Keratinocyte (primary cell): ENCODE measurements at regions not wholly inside any gene's neighbourhood (a gene's known extent, or its start where the extent isn't known, plus 50 kb on each side); places are given as distances from the start of the nearest gene placed in this dataset.

ENCODE experiments used
- DNase-seq: peaks from one replicate; pipeline ENCODE4 v3.0.0-alpha.2; 2011; ENCODE audit warnings: low read depth, missing footprints, low spot score
- FAIRE-seq: peaks from 2 replicates; lab custom pipeline; 2011; peaks lifted over from hg19 to GRCh38; lab: Jason Lieb, UNC
- H2AFZ ChIP-seq: 2 replicates; pipeline ENCODE4 v1.6.0; 2012; ENCODE audit warnings: low read length, control low read depth, inconsistent platforms; ENCODE audit not compliant: control insufficient read depth
- H3K27ac ChIP-seq: 2 replicates; pipeline ENCODE4 v1.5.1; 2011; ENCODE audit warnings: low read length; ENCODE audit not compliant: control insufficient read depth, insufficient read depth
- H3K27me3 ChIP-seq: 3 replicates; pipeline ENCODE4 v1.6.0; 2011; ENCODE audit warnings: low read length; ENCODE audit not compliant: control insufficient read depth, insufficient read depth; ENCODE audit errors: extremely low read depth
- H3K36me3 ChIP-seq, 2 experiments: 2 replicates in 1 of 2; 3 replicates in 1 of 2; pipeline ENCODE4 v1.5.1; 2011; ENCODE audit warnings: low read length in 2 of 2, mild to moderate bottlenecking in 1 of 2; ENCODE audit not compliant: control insufficient read depth in 2 of 2, insufficient read depth in 2 of 2; ENCODE audit errors: extremely low read depth in 1 of 2
- H3K4me1 ChIP-seq: 3 replicates; pipeline ENCODE4 v1.5.1; 2011; ENCODE audit warnings: low read length; ENCODE audit not compliant: control insufficient read depth, insufficient read depth; ENCODE audit errors: extremely low read depth
- H3K4me2 ChIP-seq: 3 replicates; pipeline ENCODE4 v1.6.0; 2011; ENCODE audit warnings: low read depth, low read length; ENCODE audit not compliant: control insufficient read depth, insufficient read depth; ENCODE audit errors: extremely low read depth
- H3K4me3 ChIP-seq, 3 experiments: fragments of 200-600 bp in 1 of 3; sonication (generic) in 1 of 3; 2 replicates in 2 of 3; 3 replicates in 1 of 3; pipeline ENCODE4 v1.5.1; 2011 to 2016; ENCODE audit warnings: low read length in 3 of 3, mild to moderate bottlenecking in 3 of 3, control low read depth in 2 of 3, inconsistent platforms in 1 of 3, low read depth in 1 of 3, mixed read lengths in 1 of 3, mixed run types in 1 of 3, moderate library complexity in 1 of 3; ENCODE audit not compliant: control insufficient read depth in 2 of 3, insufficient read depth in 2 of 3; ENCODE audit errors: extremely low read depth in 1 of 3
- H3K79me2 ChIP-seq: 2 replicates; pipeline ENCODE4 v1.6.0; 2012; ENCODE audit warnings: low read length; ENCODE audit not compliant: control insufficient read depth, insufficient read depth
- H3K9ac ChIP-seq: 3 replicates; pipeline ENCODE4 v1.6.0; 2011; ENCODE audit warnings: low read length; ENCODE audit not compliant: control insufficient read depth, insufficient read depth; ENCODE audit errors: extremely low read depth
- H3K9me1 ChIP-seq: 3 replicates; pipeline ENCODE4 v1.6.0; 2011; ENCODE audit warnings: low read length; ENCODE audit not compliant: control insufficient read depth, insufficient read depth; ENCODE audit errors: extremely low read depth
- H3K9me3 ChIP-seq: 2 replicates; pipeline ENCODE4 v1.5.1; 2012; ENCODE audit warnings: low read depth, low read length; ENCODE audit not compliant: control insufficient read depth
- H4K20me1 ChIP-seq: 3 replicates; pipeline ENCODE4 v1.6.0; 2011; ENCODE audit warnings: low read length; ENCODE audit not compliant: control insufficient read depth, insufficient read depth; ENCODE audit errors: extremely low read depth
- CTCF ChIP-seq, 3 experiments: IDR thresholded peaks in 1 of 3; conservative IDR thresholded peaks in 1 of 3; optimal IDR thresholded peaks in 1 of 3; 2 replicates in 2 of 3; 3 replicates in 1 of 3; pipeline versions ENCODE3 to v1.5.1; 2011; ENCODE audit warnings: low read length in 3 of 3, mild to moderate bottlenecking in 3 of 3, moderate library complexity in 2 of 3, control low read depth in 1 of 3, inconsistent platforms in 1 of 3; ENCODE audit not compliant: insufficient read depth in 2 of 3; ENCODE audit errors: extremely low read depth in 1 of 3
- EZH2 ChIP-seq: IDR thresholded peaks from one replicate; pipeline ENCODE4 v1.6.1; 2012; ENCODE audit warnings: inconsistent platforms, mild to moderate bottlenecking, low read length, moderate library complexity
- dilution Hi-C: fragments of 300-500 bp; cut with MboI; formaldehyde crosslinking; loops from one replicate; pipeline ENCODE4 v1.7.0; 2020; ENCODE audit warnings: low sequenced_read_pairs; ENCODE audit not compliant: extremely low pct_ligation_motif_present

GRCh38 chr9:120187758-120188157, 392.2 kb downstream of the CDK5RAP2 start:
- dilution Hi-C loops, result no loop called here
- Histone ChIP-seq H3K4me3 (no peak overlapping the region), H3K9me3 (no peaks in the 10 kb centered on the region), H3K9ac (no peak overlapping the region), H3K9me1 (no peaks in the 10 kb centered on the region), H2AFZ (no peak overlapping the region), H3K4me2 (no peak overlapping the region), H3K79me2 (no peaks in the 10 kb centered on the region), H4K20me1 (no peaks in the 10 kb centered on the region), H3K4me1 (no peaks in the 10 kb centered on the region), H3K36me3 (no peaks in the 10 kb centered on the region), H3K27ac (no peak overlapping the region), H3K27me3 (no peaks in the 10 kb centered on the region)
- TF ChIP-seq EZH2 (no peak), CTCF (optimal IDR thresholded peaks at IDR 0.05 in 1 of 3, IDR thresholded peaks at IDR 0.05 in 1 of 3, conservative IDR thresholded peaks at IDR 0.05 in 1 of 3; ENCODE audit: extremely low read depth in 1 of 3, insufficient read depth in 2 of 3, low read length in 3 of 3) (no peak)
- FAIRE-seq (no peak), DNase-seq (no peak)

GRCh38 chr9:120186276-120186675, 393.7 kb downstream of the CDK5RAP2 start:
- dilution Hi-C loops, result no loop called here
- no peak overlapping the region for H3K4me2 ChIP-seq
- H3K9me3 ChIP-seq, result no peaks in the 10 kb centered on the region
- no peak for FAIRE-seq
- no peak overlapping the region for H2AFZ ChIP-seq
- no peaks in the 10 kb centered on the region for H3K9me1 ChIP-seq
- no peaks in the 10 kb centered on the region for H3K36me3 ChIP-seq
- no peaks in the 10 kb centered on the region for H4K20me1 ChIP-seq
- H3K4me3 ChIP-seq, result no peak overlapping the region
- no peaks in the 10 kb centered on the region for H3K79me2 ChIP-seq
- H3K27me3 ChIP-seq, result no peaks in the 10 kb centered on the region
- no peak for DNase-seq
- H3K27ac ChIP-seq, result no peak overlapping the region
- H3K4me1 ChIP-seq, result no peaks in the 10 kb centered on the region
- H3K9ac ChIP-seq, result no peak overlapping the region
- TF ChIP-seq CTCF (optimal IDR thresholded peaks at IDR 0.05 in 1 of 3, IDR thresholded peaks at IDR 0.05 in 1 of 3, conservative IDR thresholded peaks at IDR 0.05 in 1 of 3; ENCODE audit: extremely low read depth in 1 of 3, insufficient read depth in 2 of 3, low read length in 3 of 3) (no peak), EZH2 (no peak)
